Caco-2 (cell line): ENCODE measurements at regions not wholly inside any gene's neighbourhood (a gene's known extent, or its start where the extent isn't known, plus 50 kb on each side); places are given as distances from the start of the nearest gene placed in this dataset.

Experiments
- BruUV-seq: library from RNA; stranded (reverse); fragments of 400-500 nt; replicated peaks from 2 replicates; lab custom pipeline; 2021; lab: Mats Ljungman, UMichigan
- CTCF ChIA-PET: fragments of 300-600 bp; sonication (Branson Sonifier 250); formaldehyde crosslinking; loops from one replicate; lab custom pipeline; 2022; ENCODE audit warnings: antibody characterized with exemption; lab: Charles Lee
- POLR2A ChIA-PET: fragments of 300-600 bp; sonication (Branson Sonifier 250); formaldehyde crosslinking; loops from one replicate; lab custom pipeline; 2022; ENCODE audit warnings: antibody characterized with exemption; lab: Charles Lee
- DNase-seq, 2 experiments: peaks; one replicate each; pipeline versions ENCODE4 v3.0.0 to v3.0.0-alpha.2; 2020 to 2022
- H3K27me3 ChIP-seq: replicated peaks from 2 replicates; pipeline ENCODE4 v1.6.0; 2011; ENCODE audit warnings: low read length; ENCODE audit not compliant: control insufficient read depth, insufficient read depth
- H3K36me3 ChIP-seq: 2 replicates; pipeline ENCODE4 v1.5.1; 2011; ENCODE audit warnings: low read length; ENCODE audit not compliant: control insufficient read depth, insufficient read depth
- H3K4me1 ChIP-seq: fragments of 250-450 bp; sonication (Bioruptor Pico); 2 replicates; pipeline ENCODE4 v1.5.1; 2020; ENCODE audit warnings: mild to moderate bottlenecking
- H3K4me3 ChIP-seq: 2 replicates; pipeline ENCODE4 v1.5.1; 2011; ENCODE audit warnings: low read depth, mild to moderate bottlenecking, control low read depth, low read length
- H3K9me3 ChIP-seq: fragments of 250-450 bp; sonication (Bioruptor Pico); 2 replicates; pipeline ENCODE4 v1.5.1; 2020; ENCODE audit warnings: mild to moderate bottlenecking, moderate library complexity
- H3K27ac Mint-ChIP-seq: one replicate; pipeline ENCODE4 v1.8.0; 2022; ENCODE audit warnings: mixed read lengths; ENCODE audit not compliant: unreplicated experiment
- H3K27me3 Mint-ChIP-seq: one replicate; pipeline ENCODE4 v1.8.0; 2022; ENCODE audit warnings: mixed read lengths; ENCODE audit not compliant: insufficient read depth, unreplicated experiment
- H3K36me3 Mint-ChIP-seq: one replicate; pipeline ENCODE4 v1.8.0; 2022; ENCODE audit warnings: mild to moderate bottlenecking, mixed read lengths; ENCODE audit not compliant: insufficient read depth, unreplicated experiment
- H3K4me1 Mint-ChIP-seq: one replicate; pipeline ENCODE4 v1.8.0; 2022; ENCODE audit warnings: low read depth, mixed read lengths; ENCODE audit not compliant: unreplicated experiment
- H3K4me3 Mint-ChIP-seq: one replicate; pipeline ENCODE4 v1.8.0; 2022; ENCODE audit warnings: mild to moderate bottlenecking, moderate library complexity, mixed read lengths; ENCODE audit not compliant: unreplicated experiment
- H3K9me3 Mint-ChIP-seq: one replicate; pipeline ENCODE4 v1.8.0; 2022; ENCODE audit warnings: mixed read lengths; ENCODE audit not compliant: unreplicated experiment
- CTCF ChIP-seq, 2 experiments: fragments of 200-600 bp in 1 of 2; IDR thresholded peaks; 1 replicate in 1 of 2; 2 replicates in 1 of 2; pipeline versions ENCODE4 v1.5.1 to v1.8.0; 2011 to 2022; ENCODE audit warnings: antibody characterized with exemption in 1 of 2, control low read depth in 1 of 2, inconsistent platforms in 1 of 2, low read depth in 1 of 2, low read length in 1 of 2, mild to moderate bottlenecking in 1 of 2, moderate library complexity in 1 of 2; ENCODE audit not compliant: insufficient read depth in 1 of 2, severe bottlenecking in 1 of 2, unreplicated experiment in 1 of 2
- intact Hi-C: fragments of 100-400 bp; cut with micrococcal nuclease; formaldehyde crosslinking; loops from one replicate; pipeline ENCODE4 v1.10.0; 2022; ENCODE audit not compliant: unreplicated experiment

GRCh38 chr3:139292192-139292591 is 51.6 kb upstream of the MRPS22 start:
- no peaks in the 10 kb centered on the region for H3K27me3 Mint-ChIP-seq
- DNase-seq = no peak

GRCh38 chr3:139292711-139293664 is 50.8 kb upstream of the MRPS22 start:
- CTCF ChIA-PET = no interaction called here
- Mint-ChIP-seq H3K4me3 (no peak overlapping the region), H3K27ac (no peak overlapping the region), H3K36me3 (no peaks in the 10 kb centered on the region), H3K27me3 (no peaks in the 10 kb centered on the region), H3K9me3 (no peaks in the 10 kb centered on the region), H3K4me1 (no peaks in the 10 kb centered on the region)
- Histone ChIP-seq H3K9me3 (no peaks in the 10 kb centered on the region), H3K27me3 (no peaks in the 10 kb centered on the region), H3K36me3 (no peaks in the 10 kb centered on the region), H3K4me1 (no peaks in the 10 kb centered on the region), H3K4me3 (no peak overlapping the region)
- no peak for TF ChIP-seq CTCF (IDR thresholded peaks at IDR 0.05; ENCODE audit: insufficient read depth in 1 of 2, low read depth in 1 of 2, low read length in 1 of 2, severe bottlenecking in 1 of 2, unreplicated experiment in 1 of 2)
- POLR2A ChIA-PET = no interaction called here
- DNase-seq = no peak
- no TSS peak for BruUV-seq
- intact Hi-C loops = no loop called here

More at GRCh38 chr3:139292192-139292591, 51.6 kb upstream of the MRPS22 start:
- no peak overlapping the region for H3K4me3 Mint-ChIP-seq
- H3K9me3 Mint-ChIP-seq = no peaks in the 10 kb centered on the region
- POLR2A ChIA-PET = no interaction called here
- H3K36me3 Mint-ChIP-seq = no peaks in the 10 kb centered on the region
- Histone ChIP-seq H3K4me3 (no peak overlapping the region), H3K9me3 (no peaks in the 10 kb centered on the region), H3K36me3 (no peaks in the 10 kb centered on the region), H3K4me1 (no peaks in the 10 kb centered on the region), H3K27me3 (no peaks in the 10 kb centered on the region)
- TF ChIP-seq CTCF (IDR thresholded peaks at IDR 0.05; ENCODE audit: insufficient read depth in 1 of 2, low read depth in 1 of 2, low read length in 1 of 2, severe bottlenecking in 1 of 2, unreplicated experiment in 1 of 2) = no peak
- H3K27ac Mint-ChIP-seq = no peak overlapping the region
- intact Hi-C loops = no loop called here
- no peaks in the 10 kb centered on the region for H3K4me1 Mint-ChIP-seq
- BruUV-seq = no TSS peak
- CTCF ChIA-PET = no interaction called here

- BruUV-seq = no TSS peak
- H3K27me3 Mint-ChIP-seq = no peaks in the 10 kb centered on the region
- Histone ChIP-seq H3K27me3 (no peaks in the 10 kb centered on the region), H3K9me3 (no peaks in the 10 kb centered on the region), H3K36me3 (no peaks in the 10 kb centered on the region), H3K4me3 (no peak overlapping the region), H3K4me1 (no peaks in the 10 kb centered on the region; the same call in 1 of the 2 replicates)
- no peaks in the 10 kb centered on the region for H3K36me3 Mint-ChIP-seq
- POLR2A ChIA-PET = no interaction called here
- TF ChIP-seq CTCF (IDR thresholded peaks at IDR 0.05; ENCODE audit: insufficient read depth in 1 of 2, low read depth in 1 of 2, low read length in 1 of 2, severe bottlenecking in 1 of 2, unreplicated experiment in 1 of 2) = no peak
- intact Hi-C loops = no loop called here
- H3K4me3 Mint-ChIP-seq = no peak overlapping the region
- no peak overlapping the region for H3K27ac Mint-ChIP-seq
- no peak for DNase-seq
- no peaks in the 10 kb centered on the region for H3K9me3 Mint-ChIP-seq
- H3K4me1 Mint-ChIP-seq = no peaks in the 10 kb centered on the region
- CTCF ChIA-PET = no interaction called here
Observed at GRCh38 chr3:139293665-139294023, 50.2 kb upstream of the MRPS22 start.
